Ovary (tissue), 7 donors: ENCODE measurements at regions not wholly inside any gene's neighbourhood (a gene's known extent, or its start where the extent isn't known, plus 50 kb on each side); places are given as distances from the start of the nearest gene placed in this dataset.
"Not testable (repeated sequence)": the region's sequence is repeated elsewhere in the genome, so short reads cannot be mapped to it uniquely, and the experiment has no call there.

Experiments used
- DNase-seq, 5 donors: peaks; one replicate each; pipeline ENCODE4 v3.0.0-alpha.2; 2019 to 2020
- H3K27ac ChIP-seq, 2 donors: fragments of 200-600 bp; one replicate each; pipeline versions ENCODE4 v1.5.1 to v1.8.0; 2019 to 2022
- H3K27me3 ChIP-seq: fragments of 200-600 bp; one replicate; pipeline ENCODE4 v1.8.0; 2022
- H3K36me3 ChIP-seq: fragments of 200-600 bp; sonication (generic); one replicate; pipeline ENCODE4 v1.5.1; 2019
- H3K4me1 ChIP-seq: one replicate; pipeline ENCODE4 v1.8.1; 2013; ENCODE audit warnings: mild to moderate bottlenecking, moderate library complexity; ENCODE audit not compliant: insufficient read depth
- H3K4me3 ChIP-seq: fragments of 200-600 bp; sonication (generic); one replicate; pipeline ENCODE4 v1.5.1; 2017
- H3K9me3 ChIP-seq, 2 donors: fragments of 200-600 bp in 1 of 2; sonication (generic) in 1 of 2; one replicate each; pipeline versions ENCODE4 v1.5.1 to v1.8.1; 2013 to 2019; ENCODE audit warnings: mild to moderate bottlenecking in 1 of 2, moderate library complexity in 1 of 2
- EP300 ChIP-seq: sonication (generic); formaldehyde crosslinking; IDR thresholded peaks from one replicate; pipeline ENCODE4 v1.6.1; 2017; ENCODE audit warnings: antibody characterized with exemption
- POLR2A ChIP-seq: fragments of 450-650 bp; IDR thresholded peaks from one replicate; pipeline ENCODE4 v1.6.1; 2017; ENCODE audit warnings: antibody characterized with exemption, mild to moderate bottlenecking, moderate library complexity
- WGBS, 3 donors: extraction: QIAGEN DNeasy Blood & Tissue Kit in 1 of 3; methylation state at CpG; one replicate each; pipeline versions ENCODE4 v1.1.5 to v1.1.7; 2013 to 2017; 5-methylcytosine and 5-hydroxymethylcytosine counted together
- intact Hi-C, 4 donors: fragments of 100-400 bp; cut with DNase I; formaldehyde crosslinking; loops; one replicate each; pipeline versions ENCODE4 v1.11.0 to v1.15.1; 2022 to 2023
- TF ChIP-seq, protein P1 (sequence below), 3 donors: fragments of 450-650 bp in 2 of 3; fragments of 200-600 bp in 1 of 3; IDR thresholded peaks; one replicate each; pipeline versions ENCODE4 v1.5.1 to v1.8.0; 2016 to 2022; ENCODE audit warnings: antibody characterized with exemption in 3 of 3, mild to moderate bottlenecking in 1 of 3
- donor health status: DM: no; HTN: no; CAD: no; lungs with moderate emphysema.
- donor health status: DM: no; HTN: no; CAD: no.
- donor health status: Bipolar disorder and iron deficiency.
- donor health status: DM: no; HTN: no; CAD: no.
- donor health status: DM: yes; HTN: yes; CAD: no.

DNA sequence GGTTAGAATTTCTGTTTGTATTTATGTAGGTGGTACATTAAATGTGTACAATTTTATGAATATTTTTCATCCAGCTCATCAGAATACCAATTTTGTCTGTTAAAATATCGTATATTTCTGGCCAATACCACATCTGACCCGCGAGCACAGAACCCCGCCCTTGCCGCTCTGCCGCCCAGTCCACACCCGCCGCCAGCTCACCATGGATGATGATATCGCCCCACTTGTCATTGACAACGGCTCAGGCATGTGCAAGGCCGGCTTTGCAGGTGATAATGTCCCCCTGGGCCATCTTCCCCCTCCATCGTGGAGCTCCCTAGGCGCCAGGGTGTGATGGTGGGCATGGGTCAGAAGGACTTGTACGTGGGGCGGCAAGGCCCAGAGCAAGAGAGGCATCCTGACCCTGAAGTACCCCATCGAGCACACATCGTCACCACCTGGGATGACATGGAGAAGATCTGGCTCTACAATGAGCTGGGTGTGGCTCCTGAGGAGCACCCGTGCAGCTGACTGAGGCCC is 153.2 kb downstream of the CAVIN4 start:
- 95 to 97% (median 96%) methylated on average over 18 of the region's 18 CpGs for WGBS, 3 donors
- DNase-seq = no peak
- H3K36me3 ChIP-seq = no peaks in the 10 kb centered on the region
- no peak overlapping the region for H3K27ac ChIP-seq
- TF ChIP-seq, protein P1, sequence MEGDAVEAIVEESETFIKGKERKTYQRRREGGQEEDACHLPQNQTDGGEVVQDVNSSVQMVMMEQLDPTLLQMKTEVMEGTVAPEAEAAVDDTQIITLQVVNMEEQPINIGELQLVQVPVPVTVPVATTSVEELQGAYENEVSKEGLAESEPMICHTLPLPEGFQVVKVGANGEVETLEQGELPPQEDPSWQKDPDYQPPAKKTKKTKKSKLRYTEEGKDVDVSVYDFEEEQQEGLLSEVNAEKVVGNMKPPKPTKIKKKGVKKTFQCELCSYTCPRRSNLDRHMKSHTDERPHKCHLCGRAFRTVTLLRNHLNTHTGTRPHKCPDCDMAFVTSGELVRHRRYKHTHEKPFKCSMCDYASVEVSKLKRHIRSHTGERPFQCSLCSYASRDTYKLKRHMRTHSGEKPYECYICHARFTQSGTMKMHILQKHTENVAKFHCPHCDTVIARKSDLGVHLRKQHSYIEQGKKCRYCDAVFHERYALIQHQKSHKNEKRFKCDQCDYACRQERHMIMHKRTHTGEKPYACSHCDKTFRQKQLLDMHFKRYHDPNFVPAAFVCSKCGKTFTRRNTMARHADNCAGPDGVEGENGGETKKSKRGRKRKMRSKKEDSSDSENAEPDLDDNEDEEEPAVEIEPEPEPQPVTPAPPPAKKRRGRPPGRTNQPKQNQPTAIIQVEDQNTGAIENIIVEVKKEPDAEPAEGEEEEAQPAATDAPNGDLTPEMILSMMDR (IDR thresholded peaks at IDR 0.05) = no peak
- no peak for TF ChIP-seq POLR2A
- TF ChIP-seq EP300 = no peak
- H3K4me3 ChIP-seq = no peak overlapping the region
- H3K4me1 ChIP-seq = no peaks in the 10 kb centered on the region
- no peaks in the 10 kb centered on the region for H3K9me3 ChIP-seq
- no peaks in the 10 kb centered on the region for H3K27me3 ChIP-seq
- intact Hi-C loops = no loop called here

DNA sequence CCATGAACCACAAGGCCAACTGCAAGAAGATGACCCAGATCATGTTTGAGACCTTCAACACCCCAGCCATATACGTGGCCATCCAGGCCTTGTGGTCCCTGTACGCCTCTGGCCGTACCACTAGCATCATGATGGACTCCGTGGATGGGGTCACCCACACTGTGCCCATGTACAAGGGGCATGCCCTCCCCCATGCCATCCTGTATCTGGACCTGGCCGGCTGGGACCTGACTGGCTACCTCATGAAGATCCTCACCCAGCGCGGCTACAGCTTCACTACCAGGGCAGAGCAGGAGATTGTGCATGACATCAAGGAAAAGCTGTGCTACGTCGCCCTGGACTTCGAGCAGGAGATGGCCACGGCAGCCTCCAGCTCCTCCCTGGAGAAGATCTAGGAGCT is 153.7 kb downstream of the CAVIN4 start:
- Histone ChIP-seq H3K4me3 (no peak overlapping the region), H3K9me3 (no peaks in the 10 kb centered on the region), H3K36me3 (no peaks in the 10 kb centered on the region), H3K4me1 (no peaks in the 10 kb centered on the region), H3K27me3 (no peaks in the 10 kb centered on the region), H3K27ac (no peak overlapping the region)
- WGBS, 3 donors = 93 to 97% (median 96%) methylated on average over 11 of the region's 11 CpGs
- no peak for DNase-seq
- TF ChIP-seq, protein P1 (IDR thresholded peaks at IDR 0.05) = no peak
- intact Hi-C loops = no loop called here

DNA sequence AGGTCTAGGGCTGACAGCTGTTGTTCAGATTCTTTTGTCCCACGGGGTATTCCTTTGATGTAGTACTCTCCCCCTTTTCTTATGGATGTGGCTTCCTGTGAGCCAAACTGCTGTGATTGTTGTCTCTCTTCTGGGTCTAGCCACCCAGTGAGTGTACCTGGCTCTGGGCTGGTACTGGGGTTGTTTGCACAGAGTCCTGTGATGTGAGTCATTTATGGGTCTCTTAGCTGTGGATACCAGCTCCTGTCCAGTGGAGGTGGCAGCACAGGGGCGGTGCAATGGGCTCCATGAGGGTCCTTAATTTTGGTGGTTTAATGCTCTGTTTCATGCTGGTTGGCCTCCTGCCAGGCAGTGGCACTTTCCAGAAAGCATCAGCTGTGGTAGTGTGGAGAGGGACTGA is 161.3 kb downstream of the CAVIN4 start:
- Histone ChIP-seq H3K4me3 (no peak overlapping the region), H3K36me3 (no peaks in the 10 kb centered on the region), H3K27ac (no peak overlapping the region), H3K27me3 (no peaks in the 10 kb centered on the region), H3K9me3 (no peaks in the 10 kb centered on the region), H3K4me1 (no peaks in the 10 kb centered on the region)
- intact Hi-C loops = no loop called here
- 52 to 58% (median 53%) methylated on average over 2 of the region's 2 CpGs for whole genome bisulfite sequencing, 3 donors
- no peak for DNase-seq
- TF ChIP-seq EP300 (no peak), POLR2A (no peak)
- TF ChIP-seq, protein P1 (IDR thresholded peaks at IDR 0.05) = no peak

DNA sequence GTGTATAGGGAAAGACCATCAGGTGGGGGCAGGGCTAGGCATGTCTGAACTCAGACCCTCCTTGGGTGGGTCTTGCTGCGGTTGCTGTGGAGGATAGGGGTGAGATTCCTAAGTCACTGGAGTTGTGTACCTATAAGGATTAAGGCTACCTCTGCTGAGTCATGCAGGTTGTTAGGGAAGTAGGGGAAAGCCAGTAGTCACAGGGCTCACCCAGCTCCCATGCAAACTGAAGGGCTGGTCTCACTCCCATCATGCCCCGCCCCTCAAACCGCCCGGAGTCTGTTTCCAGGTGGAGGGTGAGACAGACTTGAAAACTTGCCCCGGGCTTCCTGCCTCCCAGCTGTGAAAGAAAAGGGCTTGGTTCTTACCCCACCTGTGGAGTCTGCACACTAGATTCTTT is 161.8 kb downstream of the CAVIN4 start:
- no peak for DNase-seq
- no peaks in the 10 kb centered on the region for H3K9me3 ChIP-seq
- no peaks in the 10 kb centered on the region for H3K4me1 ChIP-seq
- TF ChIP-seq, protein P1 (IDR thresholded peaks at IDR 0.05) = no peak
- TF ChIP-seq POLR2A (no peak), EP300 (no peak)
- H3K4me3 ChIP-seq = no peak overlapping the region
- no peaks in the 10 kb centered on the region for H3K27me3 ChIP-seq
- no peaks in the 10 kb centered on the region for H3K36me3 ChIP-seq
- 73 to 83% (median 82%) methylated on average over 5 of the region's 5 CpGs for WGBS, 3 donors
- H3K27ac ChIP-seq = no peak overlapping the region
- intact Hi-C loops = no loop called here

DNA sequence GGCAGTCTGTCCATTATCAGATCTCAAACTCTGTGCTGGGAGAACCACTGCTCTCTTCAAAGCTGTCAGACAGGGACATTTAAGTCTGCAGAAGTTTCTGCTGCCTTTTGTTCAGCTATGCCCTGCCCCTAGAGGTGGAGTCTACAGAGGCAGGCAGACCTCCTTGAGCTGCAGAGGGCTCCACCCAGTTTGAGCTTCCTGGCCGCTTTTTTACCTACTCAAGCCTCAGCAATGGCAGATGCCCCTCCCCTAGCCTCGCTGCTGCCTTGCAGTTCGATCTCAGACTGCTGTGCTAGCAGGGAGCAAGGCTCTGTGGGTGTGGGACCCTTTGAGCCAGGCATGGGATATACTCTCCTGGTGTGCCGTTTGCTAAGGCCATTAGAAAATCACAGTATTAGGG is 171.1 kb downstream of the CAVIN4 start:
- H3K36me3 ChIP-seq = not testable (repeated sequence)

More for the DNA sequence above, 171.1 kb downstream of the CAVIN4 start:
- H3K4me1 ChIP-seq, H3K27me3 ChIP-seq, DNase-seq, H3K4me3 ChIP-seq, H3K9me3 ChIP-seq, H3K27ac ChIP-seq, intact Hi-C loops: not testable (repeated sequence)
- 71 to 82% (median 73%) methylated on average over 4 of the region's 4 CpGs for WGBS, 3 donors
